Prostate gland (tissue), 2 donors: ENCODE measurements at regions not wholly inside any gene's neighbourhood (a gene's known extent, or its start where the extent isn't known, plus 50 kb on each side); places are given as distances from the start of the nearest gene placed in this dataset.

ENCODE experiments used
- DNase-seq: peaks from one replicate; pipeline ENCODE4 v3.0.0-alpha.2; 2019; ENCODE audit warnings: low spot score
- H3K27ac ChIP-seq, 2 donors: fragments of 200-600 bp; sonication (generic); 2 replicates each; pipeline ENCODE4 v1.5.1; 2017 to 2019
- H3K27me3 ChIP-seq: fragments of 200-600 bp; sonication (generic); replicated peaks from 2 replicates; pipeline ENCODE4 v1.5.1; 2019; ENCODE audit not compliant: insufficient read depth
- H3K36me3 ChIP-seq, 2 donors: fragments of 200-600 bp; sonication (generic); 1 replicate in 1 of 2; 2 replicates in 1 of 2; pipeline versions ENCODE4 v1.5.1 to v1.8.1; 2017 to 2019
- H3K4me1 ChIP-seq: fragments of 200-600 bp; sonication (generic); replicated peaks from 2 replicates; pipeline ENCODE4 v1.5.1; 2019
- H3K4me3 ChIP-seq, 2 donors: fragments of 200-600 bp; sonication (generic); 2 replicates each; pipeline ENCODE4 v1.5.1; 2017 to 2019
- H3K9me3 ChIP-seq: fragments of 200-600 bp; sonication (generic); 2 replicates; pipeline ENCODE4 v1.5.1; 2017
- POLR2A ChIP-seq: fragments of 450-650 bp; IDR thresholded peaks from one replicate; pipeline ENCODE4 v1.6.1; 2016; ENCODE audit warnings: antibody characterized with exemption, mild to moderate bottlenecking
- POLR2AphosphoS5 ChIP-seq: sonication (generic); formaldehyde crosslinking; IDR thresholded peaks from one replicate; pipeline ENCODE4 v1.6.1; 2017; ENCODE audit warnings: antibody characterized with exemption
- WGBS: methylation state at CpG from one replicate; pipeline ENCODE4 v1.1.5; 2018; 5-methylcytosine and 5-hydroxymethylcytosine counted together
- intact Hi-C: fragments of 100-400 bp; cut with DNase I; formaldehyde crosslinking; loops from one replicate; pipeline ENCODE4 v1.14.2; 2022
- TF ChIP-seq, protein P1 (sequence below), 4 experiments: fragments of 200-600 bp in 2 of 4; fragments of 450-650 bp in 2 of 4; sonication (generic) in 2 of 4; IDR thresholded peaks; 1 replicate in 3 of 4; 2 replicates in 1 of 4; pipeline ENCODE4 v1.5.1; 2016 to 2019; ENCODE audit warnings: antibody characterized with exemption in 4 of 4, mild to moderate bottlenecking in 2 of 4, moderate library complexity in 2 of 4

DNA sequence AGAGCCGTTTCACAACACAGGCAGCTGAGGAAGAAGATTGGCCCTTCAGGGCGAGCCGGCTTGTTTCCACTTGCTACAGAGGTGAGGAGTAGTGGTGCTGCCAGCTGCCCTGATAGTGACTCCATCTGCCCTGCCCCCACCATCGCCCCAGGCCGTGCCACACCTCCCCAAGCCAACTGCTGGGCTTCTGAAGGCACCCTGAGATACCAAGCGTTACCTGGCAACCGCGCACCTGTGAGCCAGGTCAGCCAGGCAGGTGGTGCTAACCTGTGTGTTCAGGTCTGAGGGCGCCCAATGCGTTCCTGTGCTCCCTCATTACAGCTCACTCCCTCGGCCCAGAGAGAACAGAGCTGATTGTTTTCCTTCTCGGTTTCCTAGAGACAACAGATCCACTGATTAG, 299.1 kb upstream of the ID4 start:
- 46% methylated on average over 12 of the region's 12 CpGs for WGBS
- Histone ChIP-seq H3K4me1 (no peaks in the 10 kb centered on the region), H3K27me3 (no peaks in the 10 kb centered on the region), H3K4me3 (no peak overlapping the region), H3K27ac (no peak overlapping the region), H3K9me3 (no peaks in the 10 kb centered on the region), H3K36me3 (no peaks in the 10 kb centered on the region)
- DNase-seq: peak; percentile 79
- intact Hi-C loops: no loop called here
- TF ChIP-seq POLR2AphosphoS5 (peak; percentile 50), POLR2A (no peak)
- TF ChIP-seq, protein P1, sequence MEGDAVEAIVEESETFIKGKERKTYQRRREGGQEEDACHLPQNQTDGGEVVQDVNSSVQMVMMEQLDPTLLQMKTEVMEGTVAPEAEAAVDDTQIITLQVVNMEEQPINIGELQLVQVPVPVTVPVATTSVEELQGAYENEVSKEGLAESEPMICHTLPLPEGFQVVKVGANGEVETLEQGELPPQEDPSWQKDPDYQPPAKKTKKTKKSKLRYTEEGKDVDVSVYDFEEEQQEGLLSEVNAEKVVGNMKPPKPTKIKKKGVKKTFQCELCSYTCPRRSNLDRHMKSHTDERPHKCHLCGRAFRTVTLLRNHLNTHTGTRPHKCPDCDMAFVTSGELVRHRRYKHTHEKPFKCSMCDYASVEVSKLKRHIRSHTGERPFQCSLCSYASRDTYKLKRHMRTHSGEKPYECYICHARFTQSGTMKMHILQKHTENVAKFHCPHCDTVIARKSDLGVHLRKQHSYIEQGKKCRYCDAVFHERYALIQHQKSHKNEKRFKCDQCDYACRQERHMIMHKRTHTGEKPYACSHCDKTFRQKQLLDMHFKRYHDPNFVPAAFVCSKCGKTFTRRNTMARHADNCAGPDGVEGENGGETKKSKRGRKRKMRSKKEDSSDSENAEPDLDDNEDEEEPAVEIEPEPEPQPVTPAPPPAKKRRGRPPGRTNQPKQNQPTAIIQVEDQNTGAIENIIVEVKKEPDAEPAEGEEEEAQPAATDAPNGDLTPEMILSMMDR (IDR thresholded peaks at IDR 0.05): no peak

DNA sequence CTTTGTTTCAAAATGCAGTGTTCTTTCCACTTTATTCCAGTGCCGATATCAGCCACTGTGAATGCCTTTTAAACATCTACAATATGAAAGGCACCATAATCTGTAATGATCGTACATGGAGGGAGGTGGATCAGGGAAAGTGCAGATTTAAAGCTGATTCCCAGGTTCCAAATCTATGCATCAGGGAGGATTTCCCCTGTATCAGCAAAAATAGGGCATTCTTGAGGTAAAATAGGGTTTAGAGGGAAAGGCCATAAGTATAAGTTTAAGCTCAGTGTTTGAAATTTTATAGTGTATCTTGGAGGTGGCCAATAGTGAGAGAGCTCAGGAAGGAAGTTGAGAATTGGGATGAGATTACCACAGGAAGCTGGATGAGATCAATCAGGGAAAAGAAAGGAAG, 289.7 kb upstream of the ID4 start:
- DNase-seq: no peak
- Histone ChIP-seq H3K4me1 (no peaks in the 10 kb centered on the region), H3K9me3 (no peaks in the 10 kb centered on the region), H3K36me3 (no peaks in the 10 kb centered on the region), H3K27me3 (no peaks in the 10 kb centered on the region), H3K27ac (no peak overlapping the region), H3K4me3 (no peak overlapping the region)
- TF ChIP-seq POLR2AphosphoS5 (no peak), POLR2A (no peak)
- TF ChIP-seq, protein P1 (IDR thresholded peaks at IDR 0.05): no peak
- WGBS: 87% methylated on average over 2 of the region's 2 CpGs
- intact Hi-C loops: no loop called here

DNA sequence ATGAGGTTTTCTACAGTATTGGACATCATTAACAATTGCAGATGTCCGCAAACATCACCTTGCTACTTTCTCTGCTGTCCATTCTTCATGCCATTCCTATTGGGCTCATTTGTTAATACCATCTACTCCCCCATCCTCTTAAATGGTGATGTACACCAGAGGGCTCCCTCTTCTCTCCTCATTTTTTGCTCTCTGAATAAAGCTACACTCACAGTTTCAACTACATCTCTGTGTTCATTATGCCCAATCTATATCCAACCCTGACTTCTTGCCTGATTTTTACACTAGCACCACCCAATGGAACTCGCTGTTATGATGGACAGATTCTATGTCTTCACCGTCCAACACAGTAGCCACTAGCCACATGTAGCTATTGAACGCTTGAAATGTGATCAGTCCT, 288.1 kb upstream of the ID4 start:
- Histone ChIP-seq H3K27ac (no peak overlapping the region), H3K36me3 (no peaks in the 10 kb centered on the region), H3K9me3 (no peaks in the 10 kb centered on the region), H3K27me3 (no peaks in the 10 kb centered on the region), H3K4me1 (no peaks in the 10 kb centered on the region), H3K4me3 (no peak overlapping the region)
- TF ChIP-seq, protein P1 (IDR thresholded peaks at IDR 0.05): no peak
- TF ChIP-seq POLR2A (no peak), POLR2AphosphoS5 (no peak)
- intact Hi-C loops: no loop called here
- DNase-seq: no peak
- WGBS: 95% methylated on average over 4 of the region's 4 CpGs

DNA sequence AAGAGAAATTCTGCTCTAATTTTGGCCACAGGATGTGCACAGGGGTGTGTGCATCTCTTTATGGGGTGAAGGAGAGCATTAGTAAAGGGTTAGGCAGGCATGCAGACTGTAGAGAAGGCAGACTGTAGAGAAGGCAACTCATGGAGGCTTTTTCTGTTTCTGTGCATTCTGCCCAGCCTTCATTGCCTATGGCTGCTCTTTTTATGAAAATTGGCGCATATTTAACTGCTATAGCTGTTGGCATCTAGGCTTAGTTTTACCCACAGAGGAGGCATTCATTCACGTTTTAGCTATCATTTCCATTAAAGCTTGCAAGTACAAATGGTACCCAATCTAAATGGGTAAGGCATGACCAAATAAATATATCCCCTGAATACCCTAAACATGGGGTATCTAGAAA, 286.8 kb upstream of the ID4 start:
- Histone ChIP-seq H3K27me3 (no peaks in the 10 kb centered on the region), H3K36me3 (no peaks in the 10 kb centered on the region), H3K4me1 (no peaks in the 10 kb centered on the region), H3K4me3 (no peak overlapping the region), H3K9me3 (no peaks in the 10 kb centered on the region), H3K27ac (no peak overlapping the region)
- no peak for DNase-seq
- 91% methylated on average over 2 of the region's 2 CpGs for WGBS
- intact Hi-C loops: no loop called here
- TF ChIP-seq POLR2A (no peak), POLR2AphosphoS5 (no peak)
- TF ChIP-seq, protein P1 (IDR thresholded peaks at IDR 0.05): no peak

DNA sequence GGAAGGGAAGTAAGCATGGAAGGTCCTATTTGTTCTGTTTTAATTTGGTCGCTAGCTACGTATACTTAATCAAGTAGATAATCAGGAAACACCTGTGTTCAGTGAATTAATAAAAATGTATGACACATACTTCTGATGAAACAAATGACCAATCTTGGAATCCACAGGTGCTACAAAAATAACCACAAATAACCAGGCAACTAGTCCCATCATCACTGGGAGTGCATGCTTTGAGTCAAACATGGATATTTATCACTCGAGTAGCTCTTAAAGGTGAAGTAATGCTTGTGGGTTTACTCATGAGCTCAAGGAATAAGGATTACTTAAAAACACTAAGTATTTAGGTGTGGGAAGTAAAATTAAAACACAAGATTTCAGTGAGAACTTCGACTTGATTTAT, 285.6 kb upstream of the ID4 start:
- TF ChIP-seq POLR2AphosphoS5 (no peak), POLR2A (no peak)
- TF ChIP-seq, protein P1 (IDR thresholded peaks at IDR 0.05): no peak
- H3K4me3 ChIP-seq: no peak overlapping the region
- no peaks in the 10 kb centered on the region for H3K4me1 ChIP-seq
- H3K36me3 ChIP-seq: no peaks in the 10 kb centered on the region
- DNase-seq: no peak
- 92% methylated on average over 4 of the region's 4 CpGs for WGBS
- no peak overlapping the region for H3K27ac ChIP-seq
- no peaks in the 10 kb centered on the region for H3K27me3 ChIP-seq
- H3K9me3 ChIP-seq: no peaks in the 10 kb centered on the region
- intact Hi-C loops: no loop called here
